CD4-positive, CD25-positive, alpha-beta regulatory T cell (primary cell): ENCODE measurements at regions not wholly inside any gene's neighbourhood (a gene's known extent, or its start where the extent isn't known, plus 50 kb on each side); places are given as distances from the start of the nearest gene placed in this dataset.
"Not testable (repeated sequence)": the region's sequence is repeated elsewhere in the genome, so short reads cannot be mapped to it uniquely, and the experiment has no call there.

Experiments
- ATAC-seq, 2 donors: fragments of 150-1000 bp; cut with Tn5 transposase; one replicate each; pipeline ENCODE4 v1.10.0; 2021; ENCODE audit warnings: low read depth in 2 of 2, moderate number of reproducible peaks in 2 of 2, moderate library complexity in 1 of 2
- DNase-seq, 3 donors: peaks; one replicate each; pipeline versions ENCODE4 v3.0.0 to v3.0.0-alpha.2; 2012 to 2022; ENCODE audit warnings: mixed read lengths in 1 of 3
- H3K27ac ChIP-seq: one replicate; pipeline ENCODE4 v1.7.0; 2013; ENCODE audit warnings: mild to moderate bottlenecking, low read length; ENCODE audit not compliant: insufficient read depth, poor library complexity, severe bottlenecking
- H3K27me3 ChIP-seq: one replicate; pipeline ENCODE4 v1.7.0; 2013; ENCODE audit warnings: low read length; ENCODE audit not compliant: control insufficient read depth, insufficient read depth
- H3K36me3 ChIP-seq: one replicate; pipeline ENCODE4 v1.7.0; 2013; ENCODE audit warnings: mild to moderate bottlenecking, low read length, moderate library complexity; ENCODE audit not compliant: control insufficient read depth, insufficient read depth
- H3K4me1 ChIP-seq: 2 replicates; pipeline ENCODE4 v1.7.0; 2013; ENCODE audit warnings: mild to moderate bottlenecking, low read length; ENCODE audit not compliant: insufficient read depth, control insufficient read depth, poor library complexity, severe bottlenecking
- H3K4me3 ChIP-seq: one replicate; pipeline ENCODE4 v1.7.0; 2013; ENCODE audit warnings: low read depth, mild to moderate bottlenecking, low read length, moderate library complexity
- H3K9me3 ChIP-seq, 2 experiments: 1 replicate in 1 of 2; 2 replicates in 1 of 2; pipeline ENCODE4 v1.7.0; 2013; ENCODE audit warnings: low read length in 2 of 2, mild to moderate bottlenecking in 1 of 2, moderate library complexity in 1 of 2; ENCODE audit not compliant: control insufficient read depth in 2 of 2
- H3K27ac Mint-ChIP-seq, 3 donors: one replicate each; pipeline ENCODE4 v1.8.0; 2020 to 2022; ENCODE audit warnings: mild to moderate bottlenecking in 3 of 3, mixed read lengths in 3 of 3, moderate library complexity in 2 of 3
- H3K27me3 Mint-ChIP-seq: one replicate; pipeline ENCODE4 v1.8.0; 2022; ENCODE audit warnings: mild to moderate bottlenecking, mixed read lengths
- H3K36me3 Mint-ChIP-seq: one replicate; pipeline ENCODE4 v1.8.0; 2020; ENCODE audit warnings: mixed read lengths
- H3K4me1 Mint-ChIP-seq, 4 donors: one replicate each; pipeline ENCODE4 v1.8.0; 2020 to 2022; ENCODE audit warnings: mixed read lengths in 4 of 4, mild to moderate bottlenecking in 1 of 4
- H3K4me3 Mint-ChIP-seq, 4 donors: one replicate each; pipeline ENCODE4 v1.8.0; 2020 to 2022; ENCODE audit warnings: mild to moderate bottlenecking in 4 of 4, mixed read lengths in 4 of 4, moderate library complexity in 3 of 4
- H3K9me3 Mint-ChIP-seq, 7 donors: one replicate each; pipeline ENCODE4 v1.8.0; 2020 to 2022; ENCODE audit warnings: mixed read lengths in 7 of 7, mild to moderate bottlenecking in 3 of 7, moderate library complexity in 2 of 7

- H3K4me3 ChIP-seq, H3K9me3 ChIP-seq, H3K4me1 ChIP-seq, H3K36me3 ChIP-seq, H3K4me1 Mint-ChIP-seq, H3K27me3 ChIP-seq, H3K36me3 Mint-ChIP-seq, DNase-seq, H3K27ac ChIP-seq, H3K9me3 Mint-ChIP-seq, H3K27ac Mint-ChIP-seq, ATAC-seq: not testable (repeated sequence)
- H3K4me3 Mint-ChIP-seq, result peak overlapping the region in 1 of 4 donors; percentile 43
- H3K27me3 Mint-ChIP-seq, result peaks cover 63% of the 10 kb centered on the region
Measured at GRCh38 chr12:54105809-54106208, 52.2 kb downstream of the HOXC4 start.

DNA sequence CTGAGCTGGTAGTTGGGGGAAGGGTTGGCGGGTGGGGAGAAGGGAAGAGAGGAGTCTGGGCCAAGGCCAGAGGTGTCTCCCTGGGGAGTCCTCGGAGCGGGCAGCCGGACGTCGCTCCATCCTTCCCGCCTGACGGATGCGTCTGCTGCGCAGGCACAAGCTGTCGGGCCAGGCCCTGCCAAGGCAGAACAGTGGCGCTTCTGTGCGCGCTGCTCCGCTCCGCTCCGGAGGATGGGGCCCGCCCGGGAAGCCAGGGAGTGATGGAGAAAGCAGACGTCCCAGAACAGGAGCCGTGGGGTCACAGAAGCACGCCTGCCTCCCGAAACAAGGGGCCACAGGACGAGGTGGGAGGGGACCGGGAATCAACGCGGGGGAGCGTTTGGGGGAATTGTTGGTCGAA lies 52.6 kb downstream of the HOXC4 start:
- not testable (repeated sequence) for DNase-seq, H3K36me3 Mint-ChIP-seq, H3K4me3 ChIP-seq, H3K36me3 ChIP-seq, ATAC-seq, H3K27ac ChIP-seq, H3K4me3 Mint-ChIP-seq, H3K27me3 ChIP-seq, H3K27ac Mint-ChIP-seq, H3K4me1 Mint-ChIP-seq, H3K9me3 Mint-ChIP-seq, H3K9me3 ChIP-seq, H3K4me1 ChIP-seq
- peaks cover 59% of the 10 kb centered on the region for H3K27me3 Mint-ChIP-seq

GRCh38 chr12:54106803-54107579 lies 53.4 kb downstream of the HOXC4 start:
- H3K27ac Mint-ChIP-seq, ATAC-seq, H3K9me3 ChIP-seq, H3K36me3 ChIP-seq, H3K27me3 ChIP-seq, H3K4me1 Mint-ChIP-seq, H3K9me3 Mint-ChIP-seq, H3K36me3 Mint-ChIP-seq, DNase-seq, H3K4me3 ChIP-seq, H3K27ac ChIP-seq, H3K4me1 ChIP-seq: not testable (repeated sequence)
- Mint-ChIP-seq H3K4me3 (peak overlapping the region in 1 of 4 donors; percentile 41), H3K27me3 (peaks cover 55% of the 10 kb centered on the region)

- H3K4me3 Mint-ChIP-seq, H3K27me3 ChIP-seq, H3K36me3 ChIP-seq, H3K27ac Mint-ChIP-seq, ATAC-seq, H3K36me3 Mint-ChIP-seq, H3K9me3 Mint-ChIP-seq, H3K27ac ChIP-seq, DNase-seq, H3K4me3 ChIP-seq, H3K4me1 ChIP-seq, H3K4me1 Mint-ChIP-seq, H3K9me3 ChIP-seq: not testable (repeated sequence)
- peaks cover 46% of the 10 kb centered on the region for H3K27me3 Mint-ChIP-seq
Measured at GRCh38 chr12:54112336-54112735, 58.7 kb downstream of the HOXC4 start.

GRCh38 chr12:54116055-54116454 lies 62.4 kb downstream of the HOXC4 start:
- ATAC-seq, H3K4me3 Mint-ChIP-seq, DNase-seq, H3K4me1 Mint-ChIP-seq, H3K4me1 ChIP-seq, H3K27ac Mint-ChIP-seq, H3K36me3 ChIP-seq, H3K27ac ChIP-seq, H3K9me3 Mint-ChIP-seq, H3K4me3 ChIP-seq, H3K36me3 Mint-ChIP-seq, H3K27me3 ChIP-seq, H3K9me3 ChIP-seq: not testable (repeated sequence)
- peaks cover 42% of the 10 kb centered on the region for H3K27me3 Mint-ChIP-seq

DNA sequence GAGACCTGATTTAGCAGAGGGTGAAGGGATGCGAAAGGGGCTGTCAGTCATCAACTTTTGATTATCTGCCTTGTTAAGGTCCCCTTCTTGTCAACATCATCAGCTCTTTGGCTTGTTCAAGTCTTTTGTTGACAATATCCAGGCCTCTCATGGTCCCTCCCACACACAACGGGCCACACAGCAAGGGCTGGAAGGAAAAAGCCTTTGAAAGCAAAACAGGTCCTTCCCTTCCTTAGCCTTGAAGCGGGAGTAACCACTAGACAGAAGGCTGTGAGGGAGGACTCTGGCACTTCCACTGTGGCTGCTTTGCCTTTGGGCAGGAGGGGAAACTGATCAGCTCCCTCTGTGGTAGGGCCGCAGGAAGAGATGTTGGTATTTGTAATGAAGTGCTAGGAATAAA lies 63.8 kb downstream of the HOXC4 start:
- not testable (repeated sequence) for H3K4me1 Mint-ChIP-seq

DNA sequence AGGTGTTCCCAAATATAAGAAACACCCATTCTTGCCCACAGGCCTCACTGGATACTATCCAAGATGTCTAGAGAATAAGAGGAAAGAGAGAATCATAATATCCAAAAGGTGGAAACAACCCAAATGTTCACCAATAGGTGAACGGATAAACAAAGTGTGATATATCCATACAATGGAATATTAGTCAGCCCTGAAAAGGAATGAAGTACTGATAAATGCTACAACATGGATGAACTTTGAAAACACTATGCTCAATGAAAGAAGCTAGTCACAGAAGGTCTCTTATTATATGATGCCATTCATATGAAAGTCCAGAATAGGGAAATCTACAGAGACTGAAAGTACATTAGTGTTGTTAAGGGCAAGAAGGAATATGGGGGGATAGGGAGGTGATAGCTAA lies 65.4 kb downstream of the HOXC4 start:
- H3K9me3 ChIP-seq, H3K27ac ChIP-seq, H3K4me1 Mint-ChIP-seq, H3K4me1 ChIP-seq, H3K27ac Mint-ChIP-seq, H3K36me3 Mint-ChIP-seq, H3K27me3 ChIP-seq, ATAC-seq, H3K9me3 Mint-ChIP-seq, H3K4me3 ChIP-seq, DNase-seq, H3K36me3 ChIP-seq, H3K4me3 Mint-ChIP-seq: not testable (repeated sequence)
- peaks cover 52% of the 10 kb centered on the region for H3K27me3 Mint-ChIP-seq

More for the DNA sequence above, 63.8 kb downstream of the HOXC4 start:
- not testable (repeated sequence) for ATAC-seq, H3K36me3 ChIP-seq, H3K4me3 Mint-ChIP-seq, DNase-seq, H3K4me1 ChIP-seq, H3K27ac Mint-ChIP-seq, H3K27me3 ChIP-seq, H3K9me3 Mint-ChIP-seq, H3K36me3 Mint-ChIP-seq, H3K9me3 ChIP-seq, H3K27ac ChIP-seq, H3K4me3 ChIP-seq
- peaks cover 41% of the 10 kb centered on the region for H3K27me3 Mint-ChIP-seq

- H3K36me3 ChIP-seq, H3K9me3 Mint-ChIP-seq, H3K4me3 Mint-ChIP-seq, H3K9me3 ChIP-seq, H3K4me3 ChIP-seq, H3K27ac ChIP-seq, H3K36me3 Mint-ChIP-seq, ATAC-seq, DNase-seq, H3K27ac Mint-ChIP-seq: not testable (repeated sequence)
- H3K27me3 ChIP-seq, result peaks cover 15% of the 10 kb centered on the region
- Mint-ChIP-seq H3K4me1 (peaks cover 0 to 19% (median 4%) of the 10 kb centered on the region in 4 donors), H3K27me3 (peaks cover 85% of the 10 kb centered on the region)
- H3K4me1 ChIP-seq, result peaks cover 16% of the 10 kb centered on the region
Measured at GRCh38 chr12:54123981-54124380, 64.8 kb downstream of the SMUG1 start.
